Astrocyte of the spinal cord (primary cell): ENCODE measurements at regions not wholly inside any gene's neighbourhood (a gene's known extent, or its start where the extent isn't known, plus 50 kb on each side); places are given as distances from the start of the nearest gene placed in this dataset.

Experiments used
- DNase-seq: peaks from one replicate; pipeline ENCODE4 v3.0.0; 2011; ENCODE audit warnings: low read depth, low spot score
- H3K4me3 ChIP-seq: 2 replicates; pipeline ENCODE4 v1.5.1; 2011; ENCODE audit warnings: low read depth, mild to moderate bottlenecking, low read length, moderate library complexity
- in situ Hi-C: cut with HindIII; loops from 2 replicates; pipeline ENCODE4 v1.10.0; 2017; ENCODE audit warnings: low sequenced_read_pairs
- TF ChIP-seq, protein P1 (sequence below): IDR thresholded peaks from 2 replicates; pipeline ENCODE4 v1.5.1; 2012; ENCODE audit warnings: low read depth, mild to moderate bottlenecking, low read length, inconsistent platforms

DNA sequence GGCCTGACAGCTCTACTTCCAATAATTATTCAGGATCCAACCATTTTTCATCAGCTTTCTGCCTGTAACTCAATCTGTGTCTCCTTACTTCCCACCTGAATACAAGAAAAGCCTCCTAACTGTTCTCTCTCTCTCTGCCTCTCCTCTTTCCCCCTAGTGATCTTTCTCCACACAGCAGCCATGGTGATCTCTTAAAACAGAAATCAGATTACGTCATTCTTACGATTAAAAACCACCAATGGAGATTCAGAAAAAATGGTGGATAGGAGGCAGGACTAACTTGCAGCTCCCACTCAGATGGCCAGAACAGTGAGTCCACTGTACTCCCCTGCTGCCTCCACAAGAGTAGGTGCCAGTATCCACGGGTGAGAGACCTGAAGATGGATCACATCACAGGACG, 431.7 kb downstream of the MBD2 start:
- no peak overlapping the region for H3K4me3 ChIP-seq
- in situ Hi-C loops, result no loop called here
- no peak for DNase-seq
- TF ChIP-seq, protein P1, sequence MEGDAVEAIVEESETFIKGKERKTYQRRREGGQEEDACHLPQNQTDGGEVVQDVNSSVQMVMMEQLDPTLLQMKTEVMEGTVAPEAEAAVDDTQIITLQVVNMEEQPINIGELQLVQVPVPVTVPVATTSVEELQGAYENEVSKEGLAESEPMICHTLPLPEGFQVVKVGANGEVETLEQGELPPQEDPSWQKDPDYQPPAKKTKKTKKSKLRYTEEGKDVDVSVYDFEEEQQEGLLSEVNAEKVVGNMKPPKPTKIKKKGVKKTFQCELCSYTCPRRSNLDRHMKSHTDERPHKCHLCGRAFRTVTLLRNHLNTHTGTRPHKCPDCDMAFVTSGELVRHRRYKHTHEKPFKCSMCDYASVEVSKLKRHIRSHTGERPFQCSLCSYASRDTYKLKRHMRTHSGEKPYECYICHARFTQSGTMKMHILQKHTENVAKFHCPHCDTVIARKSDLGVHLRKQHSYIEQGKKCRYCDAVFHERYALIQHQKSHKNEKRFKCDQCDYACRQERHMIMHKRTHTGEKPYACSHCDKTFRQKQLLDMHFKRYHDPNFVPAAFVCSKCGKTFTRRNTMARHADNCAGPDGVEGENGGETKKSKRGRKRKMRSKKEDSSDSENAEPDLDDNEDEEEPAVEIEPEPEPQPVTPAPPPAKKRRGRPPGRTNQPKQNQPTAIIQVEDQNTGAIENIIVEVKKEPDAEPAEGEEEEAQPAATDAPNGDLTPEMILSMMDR, result no peak

DNA sequence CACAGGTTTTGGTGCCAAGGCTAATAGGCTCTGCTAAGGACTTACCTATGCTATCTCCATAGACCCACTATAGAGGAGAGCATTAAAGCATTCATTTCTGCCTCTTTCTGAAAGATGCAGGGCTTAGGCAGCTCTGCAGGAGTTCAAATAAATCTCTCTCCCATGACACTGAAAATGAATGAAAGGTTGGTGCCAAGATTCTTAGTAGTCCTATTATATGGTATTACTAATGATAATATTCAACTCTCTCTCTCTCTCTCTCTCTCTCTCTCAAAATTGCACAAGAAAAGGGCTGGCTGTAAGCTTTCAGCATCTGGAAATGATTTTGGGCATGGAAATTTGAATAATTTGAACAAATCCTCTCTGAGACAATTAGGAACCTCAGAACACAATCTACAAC, 433.7 kb downstream of the MBD2 start:
- DNase-seq, result peak; percentile 26
- TF ChIP-seq, protein P1, result no peak
- in situ Hi-C loops, result no loop called here
- H3K4me3 ChIP-seq, result no peak overlapping the region

DNA sequence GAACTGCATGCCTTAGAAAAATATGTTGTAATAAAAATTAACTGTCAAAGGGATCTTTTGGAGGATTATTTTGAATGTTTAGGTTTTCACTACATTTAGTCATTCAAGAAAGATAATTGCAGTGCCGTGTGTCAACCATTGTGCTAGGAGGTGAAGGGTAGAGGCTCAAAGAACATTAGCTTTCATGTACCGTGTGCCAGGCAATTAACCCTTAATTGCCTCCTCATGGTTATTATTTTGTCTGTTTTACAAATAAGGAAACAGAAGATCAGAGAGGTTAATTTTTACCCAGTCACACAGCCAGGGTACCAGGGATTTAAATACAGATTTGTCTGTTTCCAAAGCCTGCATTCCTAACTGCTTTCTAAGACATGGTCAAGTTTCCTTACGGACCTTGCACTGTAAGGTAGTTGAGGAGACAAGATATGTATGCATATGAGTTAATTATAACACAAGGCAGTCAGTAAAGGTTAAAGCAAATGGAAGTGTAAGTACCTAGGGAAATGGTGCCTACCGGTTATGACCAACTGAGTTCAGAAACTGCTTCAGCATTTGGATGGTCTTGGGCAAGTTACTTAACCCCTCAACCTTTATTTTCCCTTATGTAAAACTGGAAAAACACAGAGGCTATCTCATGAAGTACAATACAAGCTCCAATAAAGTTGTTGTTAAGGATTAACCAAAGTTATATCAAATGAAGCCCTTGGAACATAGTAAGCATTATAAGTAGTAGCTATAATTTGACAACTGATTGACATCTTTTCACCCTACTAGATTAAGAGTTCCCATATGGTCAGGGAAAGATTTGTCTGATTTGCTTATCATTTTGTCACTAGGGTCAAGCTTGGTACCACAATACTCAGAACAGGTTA, 434.9 kb downstream of the MBD2 start:
- in situ Hi-C loops, result no loop called here
- H3K4me3 ChIP-seq, result no peak overlapping the region
- DNase-seq, result no peak
- TF ChIP-seq, protein P1, result no peak

DNA sequence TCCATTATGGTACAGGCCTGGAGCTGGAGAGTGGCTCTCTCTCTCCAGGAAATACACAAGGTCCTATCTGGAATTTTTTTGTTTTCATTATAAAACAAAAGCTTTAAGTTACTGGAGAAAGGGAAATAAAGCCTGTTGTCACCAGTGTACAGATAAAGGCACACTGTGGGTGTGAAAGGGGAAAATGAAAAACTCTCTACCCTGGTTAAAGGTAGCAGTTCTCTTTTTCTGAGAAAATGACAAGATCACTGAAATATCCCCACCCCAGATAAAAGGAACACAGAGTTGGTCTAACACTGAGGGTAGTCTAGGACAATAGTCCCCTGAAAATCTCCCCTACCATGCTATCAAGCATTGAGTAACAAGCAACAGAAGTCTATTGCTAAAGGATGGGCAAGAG, 438.7 kb downstream of the MBD2 start:
- in situ Hi-C loops, result no loop called here
- TF ChIP-seq, protein P1, result no peak
- DNase-seq, result no peak
- H3K4me3 ChIP-seq, result no peak overlapping the region

DNA sequence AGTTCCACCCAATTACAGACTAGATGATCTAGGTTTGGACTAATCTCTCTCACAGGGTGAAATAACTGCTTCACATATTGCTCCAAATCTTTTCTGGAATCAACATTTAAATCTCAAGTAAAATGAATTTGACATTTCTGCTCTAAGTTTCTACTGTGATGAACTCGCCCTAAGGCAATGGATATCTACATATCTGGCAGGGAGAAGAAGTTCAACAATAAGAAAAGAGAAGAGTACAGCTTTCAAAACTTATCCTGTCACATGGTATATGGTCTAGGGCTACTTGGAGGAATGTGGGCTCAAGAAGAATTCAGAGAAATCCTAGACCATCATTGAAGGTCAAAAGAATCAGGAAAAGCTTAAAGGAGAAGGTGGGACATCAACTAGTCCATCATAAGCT, 440.2 kb downstream of the MBD2 start:
- H3K4me3 ChIP-seq, result no peak overlapping the region
- TF ChIP-seq, protein P1, result no peak
- in situ Hi-C loops, result no loop called here
- no peak for DNase-seq

DNA sequence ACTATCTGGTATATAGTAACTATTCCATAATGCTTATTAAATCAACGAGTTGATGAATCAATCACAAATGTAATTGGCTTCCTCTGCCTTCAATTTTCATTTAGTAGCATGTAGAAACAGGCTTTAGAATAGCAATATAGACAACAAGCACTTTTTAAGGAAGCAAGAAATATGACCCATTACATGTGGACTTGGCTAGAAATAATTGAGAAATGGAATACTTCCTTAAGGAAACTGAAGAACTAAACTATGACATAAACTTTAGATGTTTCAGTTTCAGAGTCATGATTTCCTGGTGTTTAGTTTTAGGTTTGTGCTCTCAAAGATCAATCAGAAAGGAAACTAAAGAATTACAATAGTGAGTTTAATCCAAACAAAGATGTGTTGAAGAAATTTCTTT, 443.8 kb downstream of the MBD2 start:
- no peak for DNase-seq
- TF ChIP-seq, protein P1, result no peak
- no peak overlapping the region for H3K4me3 ChIP-seq
- in situ Hi-C loops, result no loop called here
